ENCODE measurements at regions not wholly inside any gene's neighbourhood (a gene's known extent, or its start where the extent isn't known, plus 50 kb on each side); places are given as distances from the start of the nearest gene placed in this dataset.

DNA sequence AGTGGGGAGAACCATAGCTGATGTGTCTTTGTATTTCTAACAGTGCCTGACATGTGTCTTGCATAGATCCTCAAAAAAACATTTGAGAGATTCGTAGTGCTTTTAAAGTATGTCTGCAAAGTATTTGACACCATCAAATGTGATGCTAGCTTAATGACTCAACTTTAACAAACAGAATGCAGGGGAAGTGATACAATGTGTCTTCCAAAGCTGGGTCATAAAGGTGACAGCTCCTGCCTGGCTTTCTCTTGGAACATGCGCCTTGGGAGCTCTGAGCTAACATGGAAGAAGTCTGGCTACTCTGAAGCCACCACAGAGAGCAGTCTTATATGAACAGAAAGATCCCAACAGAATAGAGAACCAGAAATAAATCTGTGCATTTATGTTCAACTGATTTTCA lies 78.2 kb downstream of the C1D start:
- TF ChIP-seq, protein P1, sequence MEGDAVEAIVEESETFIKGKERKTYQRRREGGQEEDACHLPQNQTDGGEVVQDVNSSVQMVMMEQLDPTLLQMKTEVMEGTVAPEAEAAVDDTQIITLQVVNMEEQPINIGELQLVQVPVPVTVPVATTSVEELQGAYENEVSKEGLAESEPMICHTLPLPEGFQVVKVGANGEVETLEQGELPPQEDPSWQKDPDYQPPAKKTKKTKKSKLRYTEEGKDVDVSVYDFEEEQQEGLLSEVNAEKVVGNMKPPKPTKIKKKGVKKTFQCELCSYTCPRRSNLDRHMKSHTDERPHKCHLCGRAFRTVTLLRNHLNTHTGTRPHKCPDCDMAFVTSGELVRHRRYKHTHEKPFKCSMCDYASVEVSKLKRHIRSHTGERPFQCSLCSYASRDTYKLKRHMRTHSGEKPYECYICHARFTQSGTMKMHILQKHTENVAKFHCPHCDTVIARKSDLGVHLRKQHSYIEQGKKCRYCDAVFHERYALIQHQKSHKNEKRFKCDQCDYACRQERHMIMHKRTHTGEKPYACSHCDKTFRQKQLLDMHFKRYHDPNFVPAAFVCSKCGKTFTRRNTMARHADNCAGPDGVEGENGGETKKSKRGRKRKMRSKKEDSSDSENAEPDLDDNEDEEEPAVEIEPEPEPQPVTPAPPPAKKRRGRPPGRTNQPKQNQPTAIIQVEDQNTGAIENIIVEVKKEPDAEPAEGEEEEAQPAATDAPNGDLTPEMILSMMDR (conservative IDR thresholded peaks at IDR 0.05; ENCODE audit: low read depth, low read length), result no peak
- no peak for TF ChIP-seq EZH2 (IDR thresholded peaks at IDR 0.05; ENCODE audit: borderline replicate concordance, low read depth, low read length, poor library complexity, severe bottlenecking)
